Astrocyte of the cerebellum (primary cell): ENCODE measurements at regions not wholly inside any gene's neighbourhood (a gene's known extent, or its start where the extent isn't known, plus 50 kb on each side); places are given as distances from the start of the nearest gene placed in this dataset.
"Not testable (repeated sequence)": the region's sequence is repeated elsewhere in the genome, so short reads cannot be mapped to it uniquely, and the experiment has no call there.

ENCODE experiments used
- DNase-seq: peaks from one replicate; pipeline ENCODE4 v3.0.0-alpha.2; 2011; ENCODE audit warnings: low read depth
- H3K4me3 ChIP-seq: 2 replicates; pipeline ENCODE4 v1.5.1; 2011; ENCODE audit warnings: mild to moderate bottlenecking, low read depth, low read length, moderate library complexity
- in situ Hi-C: cut with HindIII; loops from 2 replicates; pipeline ENCODE4 v1.10.0; 2017; ENCODE audit warnings: low sequenced_read_pairs
- TF ChIP-seq, protein P1 (sequence below): IDR thresholded peaks from 2 replicates; pipeline ENCODE4 v1.5.1; 2012; ENCODE audit warnings: low read length, low read depth, moderate library complexity, mild to moderate bottlenecking; ENCODE audit errors: missing control alignments

DNA sequence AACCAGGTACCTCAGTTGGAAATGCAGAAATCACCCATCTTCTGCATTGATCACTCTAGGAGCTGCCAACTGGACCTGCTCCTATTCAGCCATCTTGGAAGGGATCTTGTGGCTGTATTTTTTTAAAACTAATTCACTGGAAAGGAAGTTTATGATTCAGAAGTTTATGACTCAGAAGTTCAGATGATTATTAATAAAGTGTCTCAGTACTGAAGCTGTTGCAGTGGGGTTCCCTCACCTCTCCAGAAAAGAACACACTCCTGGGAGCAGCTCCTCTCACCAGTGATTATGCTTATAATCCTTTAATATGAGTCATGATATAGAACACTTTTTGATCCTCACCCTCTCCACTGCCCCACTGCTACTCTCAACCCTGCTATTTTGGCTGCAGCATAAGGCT lies 291.2 kb upstream of the HS3ST5 start:
- in situ Hi-C loops, result loop anchor here (10.0 kb wide), 1 partner anchor 81 kb away; no protein-coding TSS in a partner anchor
- H3K4me3 ChIP-seq, result no peak overlapping the region
- TF ChIP-seq, protein P1, sequence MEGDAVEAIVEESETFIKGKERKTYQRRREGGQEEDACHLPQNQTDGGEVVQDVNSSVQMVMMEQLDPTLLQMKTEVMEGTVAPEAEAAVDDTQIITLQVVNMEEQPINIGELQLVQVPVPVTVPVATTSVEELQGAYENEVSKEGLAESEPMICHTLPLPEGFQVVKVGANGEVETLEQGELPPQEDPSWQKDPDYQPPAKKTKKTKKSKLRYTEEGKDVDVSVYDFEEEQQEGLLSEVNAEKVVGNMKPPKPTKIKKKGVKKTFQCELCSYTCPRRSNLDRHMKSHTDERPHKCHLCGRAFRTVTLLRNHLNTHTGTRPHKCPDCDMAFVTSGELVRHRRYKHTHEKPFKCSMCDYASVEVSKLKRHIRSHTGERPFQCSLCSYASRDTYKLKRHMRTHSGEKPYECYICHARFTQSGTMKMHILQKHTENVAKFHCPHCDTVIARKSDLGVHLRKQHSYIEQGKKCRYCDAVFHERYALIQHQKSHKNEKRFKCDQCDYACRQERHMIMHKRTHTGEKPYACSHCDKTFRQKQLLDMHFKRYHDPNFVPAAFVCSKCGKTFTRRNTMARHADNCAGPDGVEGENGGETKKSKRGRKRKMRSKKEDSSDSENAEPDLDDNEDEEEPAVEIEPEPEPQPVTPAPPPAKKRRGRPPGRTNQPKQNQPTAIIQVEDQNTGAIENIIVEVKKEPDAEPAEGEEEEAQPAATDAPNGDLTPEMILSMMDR, result no peak
- DNase-seq, result no peak

DNA sequence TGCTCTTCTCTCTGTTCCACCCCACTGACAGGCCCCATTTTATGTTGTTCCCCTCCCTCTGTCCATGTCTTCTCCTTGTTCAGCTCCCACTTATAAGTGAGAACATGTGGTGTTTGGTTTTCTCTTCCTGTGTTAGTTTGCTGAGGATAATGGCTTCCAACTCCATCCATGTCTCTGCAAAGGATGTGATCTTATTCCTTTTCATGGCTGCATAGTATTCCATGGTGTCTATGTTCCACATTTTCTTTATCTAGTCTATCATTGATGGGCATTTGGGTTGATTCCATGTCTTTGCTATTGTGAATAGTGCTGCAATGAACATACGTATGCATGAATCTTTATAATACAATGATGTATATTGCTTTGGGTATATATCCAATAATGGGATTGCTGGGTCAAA lies 283.4 kb upstream of the HS3ST5 start:
- in situ Hi-C loops, DNase-seq, H3K4me3 ChIP-seq: not testable (repeated sequence)

DNA sequence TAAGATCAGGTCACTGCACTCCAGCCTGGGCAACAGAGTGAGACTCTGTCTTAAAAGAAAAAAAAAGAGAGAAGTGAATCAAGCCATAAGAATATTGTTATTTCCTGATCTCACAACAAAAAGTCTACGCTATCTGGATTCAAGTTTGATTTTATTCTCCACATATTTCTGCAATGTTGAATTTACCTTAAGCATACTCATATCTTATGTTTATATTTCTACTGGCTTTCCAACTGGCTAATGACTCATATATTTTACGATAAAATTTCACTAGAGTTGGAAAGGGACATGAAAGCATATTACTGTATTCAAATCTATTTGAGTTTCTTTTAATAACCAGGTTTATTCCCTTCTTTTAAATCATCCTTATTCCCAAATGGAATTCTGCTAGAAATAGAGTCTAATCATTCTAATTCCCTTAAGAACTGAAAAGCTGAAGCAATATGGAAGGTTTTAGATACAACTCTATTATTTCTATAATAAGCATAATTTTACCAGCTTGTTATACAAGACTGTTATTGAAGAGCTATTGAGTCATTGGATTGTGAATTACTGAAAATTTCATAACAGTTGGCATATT lies 276.9 kb upstream of the HS3ST5 start:
- TF ChIP-seq, protein P1, result no peak
- in situ Hi-C loops, result no loop called here
- H3K4me3 ChIP-seq, result no peak overlapping the region
- no peak for DNase-seq

DNA sequence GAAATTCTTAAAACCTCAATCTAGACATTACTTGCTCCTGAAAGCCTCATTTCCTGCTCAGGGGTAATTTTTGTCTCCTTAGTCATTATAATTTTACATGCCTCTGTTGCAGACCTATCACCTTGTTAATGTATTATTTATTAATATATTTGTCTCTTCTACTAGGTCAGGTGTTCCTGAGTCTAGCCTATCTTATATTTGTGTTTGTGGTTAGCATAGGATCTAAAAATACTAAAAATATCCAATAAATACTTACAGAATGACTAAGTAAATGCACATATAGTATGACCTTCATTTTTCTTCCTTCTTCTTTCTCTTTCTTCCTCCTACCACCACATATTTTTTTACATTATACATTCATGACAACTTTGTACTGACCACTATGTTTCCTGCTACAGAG lies 268.9 kb upstream of the HS3ST5 start:
- TF ChIP-seq, protein P1, result no peak
- in situ Hi-C loops, result no loop called here
- no peak overlapping the region for H3K4me3 ChIP-seq

DNA sequence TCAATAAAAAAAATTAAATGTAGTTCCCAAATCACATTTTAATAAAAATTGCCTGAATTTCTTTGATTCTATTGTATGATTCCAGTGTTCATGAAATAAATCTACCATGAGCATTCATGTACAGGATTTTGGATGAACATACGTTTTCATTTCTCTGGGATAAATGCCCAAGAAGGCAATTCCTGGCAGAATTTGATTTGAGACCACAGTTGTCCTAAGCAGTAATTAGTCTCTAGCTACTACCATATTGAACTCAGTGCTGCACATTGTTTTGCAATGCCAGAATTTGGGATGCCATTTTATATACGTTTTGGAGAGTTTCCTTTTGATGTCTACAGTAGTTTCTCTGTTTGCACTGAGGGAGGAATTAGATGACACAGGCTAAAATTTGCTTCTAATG lies 265.3 kb upstream of the HS3ST5 start:
- DNase-seq, result no peak
- H3K4me3 ChIP-seq, result no peak overlapping the region
- TF ChIP-seq, protein P1, result no peak
- in situ Hi-C loops, result no loop called here

More for the DNA sequence above, 268.9 kb upstream of the HS3ST5 start:
- DNase-seq, result no peak

DNA sequence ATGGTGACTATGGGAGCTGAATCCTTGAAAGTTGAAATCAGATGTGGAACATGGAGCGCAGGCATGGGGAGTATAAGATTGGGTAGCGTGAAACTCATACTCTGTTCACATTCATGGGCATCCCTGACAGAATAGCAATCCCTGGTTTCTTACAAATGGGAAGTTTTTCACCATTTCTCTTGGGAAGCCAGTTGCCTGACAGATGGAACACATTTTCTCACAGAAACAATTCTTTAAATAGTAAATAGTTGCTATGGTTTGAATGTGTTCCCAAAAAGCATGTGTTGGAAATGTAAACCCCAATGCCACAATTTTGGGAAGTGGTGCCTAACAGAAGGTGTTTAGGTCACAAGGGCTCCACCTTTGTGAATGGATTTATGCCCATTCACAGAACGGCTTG lies 262.8 kb upstream of the HS3ST5 start:
- in situ Hi-C loops, result no loop called here
- TF ChIP-seq, protein P1, result no peak
- DNase-seq, result no peak
- H3K4me3 ChIP-seq, result no peak overlapping the region

DNA sequence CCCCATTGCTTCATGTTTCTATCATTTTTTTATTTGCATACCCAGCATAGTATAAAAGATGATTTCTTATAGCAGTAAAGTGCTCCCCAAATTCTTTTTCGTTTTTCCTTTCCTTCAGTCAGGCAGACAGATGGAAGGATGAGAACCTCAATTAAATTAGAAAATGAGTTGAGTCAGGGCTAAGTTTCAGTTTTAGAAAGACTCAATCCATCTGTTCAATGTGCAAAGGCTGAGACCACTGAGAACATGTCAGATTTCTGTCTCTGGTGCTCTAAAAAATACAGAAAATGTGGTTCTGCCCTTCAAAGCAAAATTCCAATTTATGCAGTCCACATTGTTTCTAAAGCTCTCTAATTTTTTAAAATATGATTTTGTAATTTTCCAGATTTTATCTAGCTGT lies 257.6 kb upstream of the HS3ST5 start:
- in situ Hi-C loops, result no loop called here
- TF ChIP-seq, protein P1, result no peak
- no peak for DNase-seq
- H3K4me3 ChIP-seq, result no peak overlapping the region
